Stimulated activated CD8-positive, alpha-beta memory T cell treated with anti-CD3 and anti-CD28 coated beads, Interleukin-4, amount 100 ng/mL, for 48 hours (primary cell): ENCODE measurements at regions not wholly inside any gene's neighbourhood (a gene's known extent, or its start where the extent isn't known, plus 50 kb on each side); places are given as distances from the start of the nearest gene placed in this dataset.

Experiments
- DNase-seq: peaks from one replicate; pipeline ENCODE4 v3.0.0-alpha.2; 2020

GRCh38 chr3:67745296-67745695 lies 90.9 kb upstream of the SUCLG2 start:
- DNase-seq, result no peak

- DNase-seq, result no peak
Measured at GRCh38 chr3:67744699-67745098, 90.3 kb upstream of the SUCLG2 start.

- DNase-seq, result no peak
Measured at GRCh38 chr3:67739851-67740250, 85.4 kb upstream of the SUCLG2 start.

- DNase-seq, result no peak
Measured at GRCh38 chr3:67737906-67738865, 83.8 kb upstream of the SUCLG2 start.

GRCh38 chr3:67737140-67737539 lies 82.7 kb upstream of the SUCLG2 start:
- no peak for DNase-seq

GRCh38 chr3:67733269-67733950 lies 79.0 kb upstream of the SUCLG2 start:
- DNase-seq, result no peak

GRCh38 chr3:67724434-67724833 lies 70.0 kb upstream of the SUCLG2 start:
- DNase-seq, result no peak

- DNase-seq, result no peak
Measured at GRCh38 chr3:67723863-67724262, 69.5 kb upstream of the SUCLG2 start.

GRCh38 chr3:67719333-67719732 lies 64.9 kb upstream of the SUCLG2 start:
- DNase-seq, result no peak

GRCh38 chr3:67715971-67716370 lies 61.6 kb upstream of the SUCLG2 start:
- no peak for DNase-seq

- no peak for DNase-seq
Measured at GRCh38 chr3:67713764-67714469, 59.5 kb upstream of the SUCLG2 start.

- DNase-seq, result no peak
Measured at GRCh38 chr3:67712259-67712658, 57.8 kb upstream of the SUCLG2 start.

- DNase-seq, result no peak
Measured at GRCh38 chr3:67710396-67710795, 56.0 kb upstream of the SUCLG2 start.

GRCh38 chr3:67706934-67707333 lies 52.5 kb upstream of the SUCLG2 start:
- no peak for DNase-seq

- DNase-seq, result no peak
Measured at GRCh38 chr3:67704322-67704721, 49.9 kb upstream of the SUCLG2 start.
